Thymus (tissue), 11 donors: ENCODE measurements at regions not wholly inside any gene's neighbourhood (a gene's known extent, or its start where the extent isn't known, plus 50 kb on each side); places are given as distances from the start of the nearest gene placed in this dataset.
"Not testable (repeated sequence)": the region's sequence is repeated elsewhere in the genome, so short reads cannot be mapped to it uniquely, and the experiment has no call there.

ENCODE experiments used
- DNase-seq, 9 donors: peaks; one replicate each; pipeline ENCODE4 v3.0.0-alpha.2; 2013; ENCODE audit warnings: low spot score in 9 of 9, low read depth in 6 of 9, missing footprints in 1 of 9
- H3K27ac ChIP-seq, 2 donors: one replicate each; pipeline ENCODE4 v1.5.1; 2013; ENCODE audit warnings: control low read depth in 1 of 2, low read depth in 1 of 2, low read length in 1 of 2, mild to moderate bottlenecking in 1 of 2, moderate library complexity in 1 of 2
- H3K27me3 ChIP-seq, 2 donors: one replicate each; pipeline ENCODE4 v1.5.1; 2013; ENCODE audit warnings: low read length in 1 of 2; ENCODE audit not compliant: control insufficient read depth in 2 of 2, insufficient read depth in 1 of 2
- H3K36me3 ChIP-seq, 2 donors: one replicate each; pipeline ENCODE4 v1.5.1; 2013; ENCODE audit warnings: low read length in 1 of 2, mild to moderate bottlenecking in 1 of 2, moderate library complexity in 1 of 2; ENCODE audit not compliant: control insufficient read depth in 2 of 2, insufficient read depth in 2 of 2
- H3K4me1 ChIP-seq, 2 donors: one replicate each; pipeline ENCODE4 v1.5.1; 2013; ENCODE audit warnings: low read length in 2 of 2; ENCODE audit not compliant: control insufficient read depth in 2 of 2, insufficient read depth in 2 of 2
- H3K4me3 ChIP-seq, 2 donors: one replicate each; pipeline ENCODE4 v1.5.1; 2013; ENCODE audit warnings: low read length in 2 of 2, control low read depth in 1 of 2, mild to moderate bottlenecking in 1 of 2
- H3K9me3 ChIP-seq, 2 donors: one replicate each; pipeline ENCODE4 v1.5.1; 2013; ENCODE audit warnings: low read length in 1 of 2, mild to moderate bottlenecking in 1 of 2; ENCODE audit not compliant: control insufficient read depth in 2 of 2, insufficient read depth in 1 of 2
- WGBS: extraction: QIAGEN DNeasy Blood & Tissue Kit; methylation state at CpG from one replicate; pipeline ENCODE4 v1.1.7; 2013; 5-methylcytosine and 5-hydroxymethylcytosine counted together
- donor health status: healthy.

- 83% methylated on average over 5 of the region's 5 CpGs for WGBS
- no peaks in the 10 kb centered on the region for H3K27me3 ChIP-seq
- no peaks in the 10 kb centered on the region for H3K36me3 ChIP-seq
- H3K4me3 ChIP-seq: no peak overlapping the region
- H3K27ac ChIP-seq: no peak overlapping the region
- no peak for DNase-seq
- peaks cover 2 to 9% of the 10 kb centered on the region in 2 donors for H3K9me3 ChIP-seq
- no peaks in the 10 kb centered on the region for H3K4me1 ChIP-seq
Measured at GRCh38 chr6:92109956-92110355, 1309.4 kb downstream of the EPHA7 start.

- Histone ChIP-seq H3K27ac (no peak overlapping the region), H3K27me3 (no peaks in the 10 kb centered on the region), H3K36me3 (no peaks in the 10 kb centered on the region), H3K9me3 (peaks cover 2 to 9% of the 10 kb centered on the region in 2 donors), H3K4me3 (no peak overlapping the region), H3K4me1 (no peaks in the 10 kb centered on the region)
- no peak for DNase-seq
- WGBS: 96% methylated on average over 13 of the region's 13 CpGs
Measured at GRCh38 chr6:92109256-92109655, 1310.1 kb downstream of the EPHA7 start.

GRCh38 chr6:92086750-92087149, 1332.6 kb downstream of the EPHA7 start:
- H3K4me1 ChIP-seq: no peaks in the 10 kb centered on the region
- no peak overlapping the region for H3K27ac ChIP-seq
- no peaks in the 10 kb centered on the region for H3K36me3 ChIP-seq
- no peak overlapping the region for H3K4me3 ChIP-seq
- over 99% methylated on average over 2 of the region's 2 CpGs for WGBS
- H3K9me3 ChIP-seq: no peaks in the 10 kb centered on the region
- no peak for DNase-seq
- H3K27me3 ChIP-seq: no peaks in the 10 kb centered on the region

- H3K27me3 ChIP-seq, H3K9me3 ChIP-seq, H3K27ac ChIP-seq, H3K4me3 ChIP-seq, DNase-seq, H3K36me3 ChIP-seq, H3K4me1 ChIP-seq: not testable (repeated sequence)
- WGBS: 98% methylated on average over 5 of the region's 5 CpGs
Measured at GRCh38 chr6:92083914-92084313, 1335.4 kb downstream of the EPHA7 start.

- Histone ChIP-seq H3K27ac (no peak overlapping the region), H3K4me1 (no peaks in the 10 kb centered on the region), H3K27me3 (no peaks in the 10 kb centered on the region), H3K4me3 (no peak overlapping the region), H3K36me3 (no peaks in the 10 kb centered on the region), H3K9me3 (no peaks in the 10 kb centered on the region)
- DNase-seq: no peak
- WGBS: 91% methylated on average over 3 of the region's 3 CpGs
Measured at GRCh38 chr6:92072387-92072786, 1347.0 kb downstream of the EPHA7 start.

- 88% methylated on average over 3 of the region's 3 CpGs for WGBS
- no peaks in the 10 kb centered on the region for H3K27me3 ChIP-seq
- H3K4me3 ChIP-seq: no peak overlapping the region
- H3K36me3 ChIP-seq: no peaks in the 10 kb centered on the region
- H3K9me3 ChIP-seq: no peaks in the 10 kb centered on the region
- DNase-seq: no peak
- H3K4me1 ChIP-seq: no peaks in the 10 kb centered on the region
- H3K27ac ChIP-seq: no peak overlapping the region
Measured at GRCh38 chr6:92069781-92070180, 1349.6 kb downstream of the EPHA7 start.

GRCh38 chr6:92052513-92052912, 1366.8 kb downstream of the EPHA7 start:
- no peak overlapping the region for H3K4me3 ChIP-seq
- DNase-seq: no peak
- H3K9me3 ChIP-seq: no peaks in the 10 kb centered on the region
- no peaks in the 10 kb centered on the region for H3K36me3 ChIP-seq
- no peaks in the 10 kb centered on the region for H3K27me3 ChIP-seq
- H3K4me1 ChIP-seq: no peaks in the 10 kb centered on the region
- no peak overlapping the region for H3K27ac ChIP-seq
- WGBS: 91% methylated on average over 2 of the region's 2 CpGs

GRCh38 chr6:92050216-92050615, 1369.1 kb downstream of the EPHA7 start:
- no peaks in the 10 kb centered on the region for H3K4me1 ChIP-seq
- 40% methylated on average over 1 of the region's 1 CpG for WGBS
- no peaks in the 10 kb centered on the region for H3K36me3 ChIP-seq
- no peaks in the 10 kb centered on the region for H3K27me3 ChIP-seq
- no peaks in the 10 kb centered on the region for H3K9me3 ChIP-seq
- H3K27ac ChIP-seq: no peak overlapping the region
- no peak for DNase-seq
- H3K4me3 ChIP-seq: no peak overlapping the region

GRCh38 chr6:92047860-92048259, 1371.5 kb downstream of the EPHA7 start:
- WGBS: 91% methylated on average over 4 of the region's 4 CpGs
- Histone ChIP-seq H3K9me3 (no peaks in the 10 kb centered on the region), H3K4me3 (no peak overlapping the region), H3K27ac (no peak overlapping the region), H3K4me1 (no peaks in the 10 kb centered on the region), H3K27me3 (no peaks in the 10 kb centered on the region), H3K36me3 (no peaks in the 10 kb centered on the region)
- DNase-seq: no peak
